HG02759 (cell line): ENCODE measurements at regions not wholly inside any gene's neighbourhood (a gene's known extent, or its start where the extent isn't known, plus 50 kb on each side); places are given as distances from the start of the nearest gene placed in this dataset.
"Not testable (repeated sequence)": the region's sequence is repeated elsewhere in the genome, so short reads cannot be mapped to it uniquely, and the experiment has no call there.

ENCODE experiments used
- ATAC-seq: cut with Tn5 transposase; IDR thresholded peaks from one replicate; pipeline ENCODE4 v1.9.1; 2021; ENCODE audit warnings: mild to moderate bottlenecking, moderate library complexity; ENCODE audit not compliant: unreplicated experiment

GRCh38 chr6:105858639-105859038 lies 227.5 kb upstream of the PRDM1 start:
- not testable (repeated sequence) for ATAC-seq

- ATAC-seq = no peak
Measured at GRCh38 chr6:105855433-105855832, 230.7 kb upstream of the PRDM1 start.

- not testable (repeated sequence) for ATAC-seq
Measured at GRCh38 chr6:105853979-105854378, 232.2 kb upstream of the PRDM1 start.

- no peak for ATAC-seq
Measured at GRCh38 chr6:105851606-105852005, 234.5 kb upstream of the PRDM1 start.

- ATAC-seq = no peak
Measured at GRCh38 chr6:105851113-105851580, 235.0 kb upstream of the PRDM1 start.

GRCh38 chr6:105850261-105851112 lies 235.6 kb upstream of the PRDM1 start:
- ATAC-seq = no peak

GRCh38 chr6:105849746-105850145 lies 236.4 kb upstream of the PRDM1 start:
- no peak for ATAC-seq

- ATAC-seq = no peak
Measured at GRCh38 chr6:105847433-105847832, 238.7 kb upstream of the PRDM1 start.

- ATAC-seq = no peak
Measured at GRCh38 chr6:105844275-105844883, 241.8 kb upstream of the PRDM1 start.

- no peak for ATAC-seq
Measured at GRCh38 chr6:105839266-105839665, 246.9 kb upstream of the PRDM1 start.

- ATAC-seq = no peak
Measured at GRCh38 chr6:105838171-105838570, 248.0 kb upstream of the PRDM1 start.

- no peak for ATAC-seq
Measured at GRCh38 chr6:105836889-105837288, 249.2 kb upstream of the PRDM1 start.

- no peak for ATAC-seq
Measured at GRCh38 chr6:105836379-105836778, 249.8 kb upstream of the PRDM1 start.

- ATAC-seq = no peak
Measured at GRCh38 chr6:105835373-105835772, 250.8 kb upstream of the PRDM1 start.

GRCh38 chr6:105833959-105834947 lies 251.9 kb upstream of the PRDM1 start:
- no peak for ATAC-seq

GRCh38 chr6:105832313-105832761 lies 253.8 kb upstream of the PRDM1 start:
- no peak for ATAC-seq

- no peak for ATAC-seq
Measured at GRCh38 chr6:105831311-105832097, 254.6 kb upstream of the PRDM1 start.

- ATAC-seq = no peak
Measured at GRCh38 chr6:105825210-105825609, 260.9 kb upstream of the PRDM1 start.

- peak; percentile 81 for ATAC-seq
Measured at GRCh38 chr6:105824732-105825131, 261.4 kb upstream of the PRDM1 start.

GRCh38 chr6:105821777-105822176 lies 264.4 kb upstream of the PRDM1 start:
- ATAC-seq = no peak
